PFSK-1 (cell line): ENCODE measurements at regions not wholly inside any gene's neighbourhood (a gene's known extent, or its start where the extent isn't known, plus 50 kb on each side); places are given as distances from the start of the nearest gene placed in this dataset.

Source experiments
- FOXP2 ChIP-seq: optimal IDR thresholded peaks from 2 replicates; pipeline ENCODE3; 2011; ENCODE audit warnings: borderline replicate concordance, control low read depth, inconsistent platforms; ENCODE audit not compliant: insufficient read depth; ENCODE audit errors: extremely low read length, extremely low read depth
- POLR2AphosphoS5 ChIP-seq: IDR thresholded peaks from 2 replicates; pipeline ENCODE4 v1.6.1; 2012; ENCODE audit warnings: low read depth, mild to moderate bottlenecking, control low read depth, low read length, moderate library complexity
- REST ChIP-seq, 2 experiments: IDR thresholded peaks; 2 replicates each; pipeline versions ENCODE4 v1.6.1 to v1.8.0; 2011 to 2012; ENCODE audit warnings: low read depth in 2 of 2, low read length in 2 of 2, control low read depth in 1 of 2, inconsistent platforms in 1 of 2, mild to moderate bottlenecking in 1 of 2, moderate library complexity in 1 of 2; ENCODE audit not compliant: insufficient read depth in 1 of 2
- SIN3A ChIP-seq: IDR thresholded peaks from 2 replicates; pipeline ENCODE4 v1.6.1; 2012; ENCODE audit warnings: mild to moderate bottlenecking, low read length, moderate library complexity, borderline replicate concordance; ENCODE audit not compliant: insufficient read depth
- TAF1 ChIP-seq: IDR thresholded peaks from 2 replicates; pipeline ENCODE4 v1.6.1; 2012; ENCODE audit warnings: low read length, control low read depth, borderline replicate concordance; ENCODE audit not compliant: insufficient read depth

GRCh38 chr17:14541714-14542113, 240.8 kb downstream of the HS3ST3B1 start:
- TF ChIP-seq TAF1, result no peak
- TF ChIP-seq FOXP2, result no peak
- no peak for TF ChIP-seq POLR2AphosphoS5
- TF ChIP-seq REST (IDR thresholded peaks at IDR 0.05; ENCODE audit: insufficient read depth in 1 of 2, low read depth in 2 of 2, low read length in 2 of 2), result no peak
- no peak for TF ChIP-seq SIN3A

- TF ChIP-seq FOXP2 (no peak), TAF1 (no peak), REST (IDR thresholded peaks at IDR 0.05; ENCODE audit: insufficient read depth in 1 of 2, low read depth in 2 of 2, low read length in 2 of 2) (no peak)
Observed at GRCh38 chr17:14539801-14540200, 238.9 kb downstream of the HS3ST3B1 start.

GRCh38 chr17:14525551-14526455, 224.9 kb downstream of the HS3ST3B1 start:
- TF ChIP-seq REST (IDR thresholded peaks at IDR 0.05; ENCODE audit: insufficient read depth in 1 of 2, low read depth in 2 of 2, low read length in 2 of 2), result no peak
- no peak for TF ChIP-seq SIN3A
- TF ChIP-seq FOXP2, result no peak
- no peak for TF ChIP-seq POLR2AphosphoS5
- no peak for TF ChIP-seq TAF1

GRCh38 chr17:14522795-14523387, 222.0 kb downstream of the HS3ST3B1 start:
- TF ChIP-seq POLR2AphosphoS5 (no peak), REST (IDR thresholded peaks at IDR 0.05; ENCODE audit: insufficient read depth in 1 of 2, low read depth in 2 of 2, low read length in 2 of 2) (no peak), FOXP2 (no peak), TAF1 (no peak), SIN3A (no peak)
